Middle frontal gyrus (tissue), 1 donor: ENCODE measurements at regions not wholly inside any gene's neighbourhood (a gene's known extent, or its start where the extent isn't known, plus 50 kb on each side); places are given as distances from the start of the nearest gene placed in this dataset.

Source experiments
- DNase-seq: peaks from one replicate; pipeline ENCODE4 v3.0.0-alpha.2; 2015; ENCODE audit warnings: low spot score; ENCODE audit errors: extremely low spot score

- DNase-seq = no peak
Observed at GRCh38 chr4:15366721-15367120, 61.1 kb upstream of the C1QTNF7 start.

GRCh38 chr4:15368856-15369255, 59.0 kb upstream of the C1QTNF7 start:
- no peak for DNase-seq

- no peak for DNase-seq
Observed at GRCh38 chr4:15370296-15370695, 57.5 kb upstream of the C1QTNF7 start.

GRCh38 chr4:15373363-15373762, 54.5 kb upstream of the C1QTNF7 start:
- DNase-seq = no peak

GRCh38 chr4:15374656-15375055, 53.2 kb upstream of the C1QTNF7 start:
- no peak for DNase-seq

GRCh38 chr4:15375667-15376066, 52.2 kb upstream of the C1QTNF7 start:
- DNase-seq = no peak

- DNase-seq = no peak
Observed at GRCh38 chr4:15376145-15376544, 51.7 kb upstream of the C1QTNF7 start.

GRCh38 chr4:15376594-15376993, 51.2 kb upstream of the C1QTNF7 start:
- DNase-seq = no peak
